NT2/D1 (cell line): ENCODE measurements at regions not wholly inside any gene's neighbourhood (a gene's known extent, or its start where the extent isn't known, plus 50 kb on each side); places are given as distances from the start of the nearest gene placed in this dataset.

Experiments used
- SUZ12 ChIP-seq: IDR thresholded peaks from 2 replicates; pipeline ENCODE4 v1.6.1; 2011; ENCODE audit not compliant: insufficient read length, insufficient read depth; ENCODE audit errors: extremely low read depth
- YY1 ChIP-seq: IDR thresholded peaks from 2 replicates; pipeline ENCODE4 v1.6.1; 2011; ENCODE audit not compliant: insufficient read length, insufficient read depth
- ZNF274 ChIP-seq: IDR thresholded peaks from 2 replicates; pipeline ENCODE4 v1.6.1; 2011; ENCODE audit warnings: mild to moderate bottlenecking, low read depth, low read length

DNA sequence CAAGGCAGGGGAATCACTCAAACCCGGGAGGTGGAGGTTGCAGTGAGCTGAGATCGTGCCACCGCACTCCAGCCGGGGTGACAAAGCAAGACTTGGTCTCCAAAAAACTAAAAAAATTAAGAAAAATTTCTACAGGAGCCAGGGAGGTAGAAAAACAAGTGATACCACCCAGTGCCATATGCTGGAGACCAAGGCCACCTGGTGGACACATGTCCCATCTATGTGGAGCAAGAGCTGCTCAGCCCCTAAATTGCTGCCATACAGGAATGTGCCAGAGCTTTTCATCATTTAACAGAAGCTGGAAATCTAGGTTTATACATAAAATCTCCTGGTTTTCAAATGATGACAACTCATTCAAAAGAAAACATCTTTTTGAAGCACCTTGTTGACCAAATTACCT, 61.4 kb upstream of the ELK3 start:
- TF ChIP-seq ZNF274: no peak
- no peak for TF ChIP-seq YY1
- TF ChIP-seq SUZ12: no peak
